ENCODE measurements at regions not wholly inside any gene's neighbourhood (a gene's known extent, or its start where the extent isn't known, plus 50 kb on each side); places are given as distances from the start of the nearest gene placed in this dataset.
"Not testable (repeated sequence)": the region's sequence is repeated elsewhere in the genome, so short reads cannot be mapped to it uniquely, and the experiment has no call there.

DNA sequence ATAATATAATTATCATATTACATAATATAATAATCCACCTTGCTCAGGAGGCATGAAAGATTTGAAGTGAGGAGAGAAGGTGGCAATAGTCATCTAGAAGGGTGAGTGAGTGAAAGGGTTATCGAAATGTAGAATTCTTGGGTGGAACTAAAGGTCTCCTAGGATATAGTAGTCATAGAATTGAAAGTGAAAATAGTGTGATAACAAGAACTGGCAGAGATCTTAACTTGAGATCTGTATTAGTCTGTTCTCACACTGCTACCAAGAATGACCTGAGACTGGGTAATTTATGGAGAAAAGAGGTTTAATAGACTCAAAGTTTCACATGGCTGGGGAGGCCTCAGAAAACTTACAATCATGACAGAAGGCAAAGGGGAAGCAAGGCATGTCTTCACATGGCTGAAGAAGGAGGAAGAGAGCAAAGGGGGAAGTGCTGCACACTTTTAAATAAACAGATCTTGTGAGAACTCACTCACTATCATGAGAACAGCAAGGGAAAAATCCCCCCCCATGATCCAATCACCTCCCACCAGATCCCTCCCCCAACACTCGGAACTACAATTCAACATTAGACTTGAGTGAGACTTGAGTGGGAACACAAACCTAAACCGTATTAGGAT is 351.5 kb downstream of the NR4A2 start:
- Mint-ChIP-seq H3K4me1 (ENCODE audit: low read depth, unreplicated experiment) (peaks cover 3% of the 10 kb centered on the region), H3K9me3 (ENCODE audit: unreplicated experiment) (peaks cover 4% of the 10 kb centered on the region), H3K4me3 (ENCODE audit: unreplicated experiment) (no peak overlapping the region), H3K27ac (ENCODE audit: unreplicated experiment) (no peak overlapping the region), H3K36me3 (ENCODE audit: insufficient read depth, unreplicated experiment) (no peaks in the 10 kb centered on the region), H3K27me3 (ENCODE audit: insufficient read depth, unreplicated experiment) (no peaks in the 10 kb centered on the region)
- intact Hi-C loops (cut with micrococcal nuclease; ENCODE audit: unreplicated experiment): no loop called here
- POLR2A ChIA-PET: no interaction called here
- H3K4me1 ChIP-seq: no peaks in the 10 kb centered on the region
- no peak overlapping the region for H3K4me3 ChIP-seq (ENCODE audit: low read depth, low read length)
- H3K9me3 ChIP-seq: no peaks in the 10 kb centered on the region
- TF ChIP-seq, protein P1, sequence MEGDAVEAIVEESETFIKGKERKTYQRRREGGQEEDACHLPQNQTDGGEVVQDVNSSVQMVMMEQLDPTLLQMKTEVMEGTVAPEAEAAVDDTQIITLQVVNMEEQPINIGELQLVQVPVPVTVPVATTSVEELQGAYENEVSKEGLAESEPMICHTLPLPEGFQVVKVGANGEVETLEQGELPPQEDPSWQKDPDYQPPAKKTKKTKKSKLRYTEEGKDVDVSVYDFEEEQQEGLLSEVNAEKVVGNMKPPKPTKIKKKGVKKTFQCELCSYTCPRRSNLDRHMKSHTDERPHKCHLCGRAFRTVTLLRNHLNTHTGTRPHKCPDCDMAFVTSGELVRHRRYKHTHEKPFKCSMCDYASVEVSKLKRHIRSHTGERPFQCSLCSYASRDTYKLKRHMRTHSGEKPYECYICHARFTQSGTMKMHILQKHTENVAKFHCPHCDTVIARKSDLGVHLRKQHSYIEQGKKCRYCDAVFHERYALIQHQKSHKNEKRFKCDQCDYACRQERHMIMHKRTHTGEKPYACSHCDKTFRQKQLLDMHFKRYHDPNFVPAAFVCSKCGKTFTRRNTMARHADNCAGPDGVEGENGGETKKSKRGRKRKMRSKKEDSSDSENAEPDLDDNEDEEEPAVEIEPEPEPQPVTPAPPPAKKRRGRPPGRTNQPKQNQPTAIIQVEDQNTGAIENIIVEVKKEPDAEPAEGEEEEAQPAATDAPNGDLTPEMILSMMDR (IDR thresholded peaks at IDR 0.05; ENCODE audit: insufficient read depth in 1 of 2, low read depth in 1 of 2, low read length in 1 of 2, severe bottlenecking in 1 of 2, unreplicated experiment in 1 of 2): no peak
- no peak for DNase-seq
- H3K27me3 ChIP-seq (replicated peaks; ENCODE audit: control insufficient read depth, insufficient read depth, low read length): no peaks in the 10 kb centered on the region
- BruUV-seq (replicated peaks): no TSS peak
- CTCF ChIA-PET: no interaction called here
- no peaks in the 10 kb centered on the region for H3K36me3 ChIP-seq (ENCODE audit: control insufficient read depth, insufficient read depth, low read length)

DNA sequence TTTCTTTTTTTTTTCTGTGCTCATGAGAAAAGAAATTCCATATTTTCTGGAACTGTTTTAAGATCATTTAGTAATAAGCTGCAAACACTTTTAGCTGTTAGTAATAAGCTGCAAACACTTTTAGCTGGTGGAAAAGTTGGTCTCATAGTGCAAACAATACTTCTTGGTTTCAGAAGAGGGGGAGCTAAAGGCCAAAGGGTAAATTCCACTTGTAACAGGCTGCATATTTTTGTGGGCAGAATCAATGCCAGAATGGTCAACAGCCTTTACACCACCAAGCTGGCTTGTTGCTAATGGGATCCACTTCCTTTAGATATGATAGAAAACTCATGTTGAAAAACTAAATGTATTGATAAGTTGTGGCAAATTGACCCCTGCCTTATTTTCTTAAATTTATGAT is 356.8 kb downstream of the NR4A2 start:
- no peaks in the 10 kb centered on the region for H3K36me3 Mint-ChIP-seq (ENCODE audit: insufficient read depth, unreplicated experiment)
- CTCF ChIA-PET: no interaction called here
- Histone ChIP-seq H3K9me3 (peaks cover 12% of the 10 kb centered on the region; the same call in 1 of the 2 replicates), H3K4me1 (peaks cover 7% of the 10 kb centered on the region; the same call in 1 of the 2 replicates), H3K27me3 (replicated peaks; ENCODE audit: control insufficient read depth, insufficient read depth, low read length) (no peaks in the 10 kb centered on the region), H3K4me3 (ENCODE audit: low read depth, low read length) (no peak overlapping the region), H3K36me3 (ENCODE audit: control insufficient read depth, insufficient read depth, low read length) (no peaks in the 10 kb centered on the region)
- H3K27ac Mint-ChIP-seq (ENCODE audit: unreplicated experiment): no peak overlapping the region
- peaks cover 7% of the 10 kb centered on the region for H3K4me1 Mint-ChIP-seq (ENCODE audit: low read depth, unreplicated experiment)
- DNase-seq: peak in 1 of 2 experiments; percentile 20
- H3K27me3 Mint-ChIP-seq (ENCODE audit: insufficient read depth, unreplicated experiment): no peaks in the 10 kb centered on the region
- no peak overlapping the region for H3K4me3 Mint-ChIP-seq (ENCODE audit: unreplicated experiment)
- TF ChIP-seq, protein P1 (IDR thresholded peaks at IDR 0.05; ENCODE audit: insufficient read depth in 1 of 2, low read depth in 1 of 2, low read length in 1 of 2, severe bottlenecking in 1 of 2, unreplicated experiment in 1 of 2): no peak
- BruUV-seq (replicated peaks): no TSS peak
- H3K9me3 Mint-ChIP-seq (ENCODE audit: unreplicated experiment): peaks cover 9% of the 10 kb centered on the region
- intact Hi-C loops (cut with micrococcal nuclease; ENCODE audit: unreplicated experiment): no loop called here
- POLR2A ChIA-PET: no interaction called here

DNA sequence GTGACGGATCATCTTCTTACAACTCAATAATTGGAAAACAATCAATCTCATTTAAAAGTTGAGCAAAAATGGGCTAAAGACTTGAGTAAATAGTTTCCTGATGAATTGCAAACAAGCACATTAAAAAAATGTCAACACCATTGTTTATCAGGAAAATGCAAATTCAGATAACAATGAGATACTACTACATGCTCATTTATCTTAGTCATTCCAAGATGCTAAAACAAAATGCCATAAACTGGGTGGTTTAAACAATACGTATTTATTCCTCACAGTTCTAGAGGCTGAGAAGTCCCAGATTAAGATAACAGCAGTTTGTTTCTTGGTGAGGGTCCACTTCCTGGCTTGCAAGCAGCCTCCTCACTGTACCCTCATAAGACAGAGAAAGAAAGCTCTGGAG is 359.6 kb downstream of the NR4A2 start:
- Histone ChIP-seq H3K4me1 (peaks cover 7% of the 10 kb centered on the region; the same call in 1 of the 2 replicates), H3K36me3 (ENCODE audit: control insufficient read depth, insufficient read depth, low read length) (no peaks in the 10 kb centered on the region), H3K4me3 (ENCODE audit: low read depth, low read length) (no peak overlapping the region), H3K9me3 (peaks cover 12% of the 10 kb centered on the region; the same call in 1 of the 2 replicates), H3K27me3 (replicated peaks; ENCODE audit: control insufficient read depth, insufficient read depth, low read length) (no peaks in the 10 kb centered on the region)
- no peak for DNase-seq
- H3K27me3 Mint-ChIP-seq (ENCODE audit: insufficient read depth, unreplicated experiment): no peaks in the 10 kb centered on the region
- H3K9me3 Mint-ChIP-seq (ENCODE audit: unreplicated experiment): peaks cover 9% of the 10 kb centered on the region
- ChIA-PET CTCF (no interaction called here), POLR2A (no interaction called here)
- H3K4me3 Mint-ChIP-seq (ENCODE audit: unreplicated experiment): no peak overlapping the region
- intact Hi-C loops (cut with micrococcal nuclease; ENCODE audit: unreplicated experiment): no loop called here
- H3K36me3 Mint-ChIP-seq (ENCODE audit: insufficient read depth, unreplicated experiment): no peaks in the 10 kb centered on the region
- peaks cover 7% of the 10 kb centered on the region for H3K4me1 Mint-ChIP-seq (ENCODE audit: low read depth, unreplicated experiment)
- TF ChIP-seq, protein P1 (IDR thresholded peaks at IDR 0.05; ENCODE audit: insufficient read depth in 1 of 2, low read depth in 1 of 2, low read length in 1 of 2, severe bottlenecking in 1 of 2, unreplicated experiment in 1 of 2): no peak
- no peak overlapping the region for H3K27ac Mint-ChIP-seq (ENCODE audit: unreplicated experiment)
- no TSS peak for BruUV-seq (replicated peaks)

DNA sequence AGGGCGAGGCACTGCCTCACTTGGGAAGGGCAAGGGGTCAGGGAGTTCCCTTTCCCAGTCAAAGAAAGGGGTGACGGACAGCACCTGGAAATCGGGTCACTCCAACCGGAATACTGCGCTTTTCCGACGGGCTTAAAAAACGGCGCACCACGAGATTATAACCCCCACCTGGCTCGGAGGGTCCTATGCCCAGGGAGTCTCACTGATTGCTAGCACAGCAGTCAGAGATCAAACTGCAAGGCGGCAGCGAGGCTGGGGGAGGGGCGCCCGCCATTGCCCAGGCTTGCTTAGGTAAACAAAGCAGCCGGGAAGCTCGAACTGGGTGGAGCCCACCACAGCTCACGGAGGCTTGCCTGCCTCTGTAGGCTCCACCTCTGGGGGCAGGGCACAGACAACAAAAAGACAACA is 366.5 kb downstream of the NR4A2 start:
- H3K27me3 Mint-ChIP-seq (ENCODE audit: insufficient read depth, unreplicated experiment); H3K9me3 ChIP-seq; intact Hi-C loops (cut with micrococcal nuclease; ENCODE audit: unreplicated experiment); H3K4me1 Mint-ChIP-seq (ENCODE audit: low read depth, unreplicated experiment); H3K27me3 ChIP-seq (replicated peaks; ENCODE audit: control insufficient read depth, insufficient read depth, low read length); CTCF ChIA-PET; H3K9me3 Mint-ChIP-seq (ENCODE audit: unreplicated experiment); H3K36me3 ChIP-seq (ENCODE audit: control insufficient read depth, insufficient read depth, low read length); POLR2A ChIA-PET: not testable (repeated sequence)
- H3K4me3 Mint-ChIP-seq (ENCODE audit: unreplicated experiment): peak overlapping the region; percentile 94
- H3K27ac Mint-ChIP-seq (ENCODE audit: unreplicated experiment): peak overlapping the region; percentile 99
- TSS peak; percentile 34 for BruUV-seq (replicated peaks)
- peaks cover 12% of the 10 kb centered on the region for H3K36me3 Mint-ChIP-seq (ENCODE audit: insufficient read depth, unreplicated experiment)
- H3K4me3 ChIP-seq (ENCODE audit: low read depth, low read length): peak overlapping the region; percentile 56
- 0 out of 2 replicates have a peak, but pooled peaks cover 10% of the 10 kb centered on the region for H3K4me1 ChIP-seq
- DNase-seq: peak; percentile 72 to 85

Data from Caco-2 (cell line).